Fibroblast of the aortic adventitia (primary cell): ENCODE measurements at regions not wholly inside any gene's neighbourhood (a gene's known extent, or its start where the extent isn't known, plus 50 kb on each side); places are given as distances from the start of the nearest gene placed in this dataset.
"Not testable (repeated sequence)": the region's sequence is repeated elsewhere in the genome, so short reads cannot be mapped to it uniquely, and the experiment has no call there.

Experiments
- DNase-seq: peaks from one replicate; pipeline ENCODE4 v3.0.0-alpha.2; 2010; ENCODE audit warnings: low read depth
- H3K4me3 ChIP-seq: 2 replicates; pipeline ENCODE4 v1.5.1; 2011; ENCODE audit warnings: low read depth, mild to moderate bottlenecking, control low read depth, low read length, moderate library complexity
- CTCF ChIP-seq: IDR thresholded peaks from 2 replicates; pipeline ENCODE4 v1.5.1; 2011; ENCODE audit warnings: mild to moderate bottlenecking, low read length, control low read depth, inconsistent platforms; ENCODE audit not compliant: insufficient read depth

- no peak overlapping the region for H3K4me3 ChIP-seq
- peak; percentile 15 for DNase-seq
- TF ChIP-seq CTCF = no peak
Measured at GRCh38 chr11:13184295-13184794, 93.2 kb upstream of the BMAL1 start.

- no peak for DNase-seq
- H3K4me3 ChIP-seq = no peak overlapping the region
- no peak for TF ChIP-seq CTCF
Measured at GRCh38 chr11:13188179-13188578, 89.4 kb upstream of the BMAL1 start.

GRCh38 chr11:13189561-13190426 is 87.8 kb upstream of the BMAL1 start:
- H3K4me3 ChIP-seq = no peak overlapping the region
- peak; percentile 93 for DNase-seq
- no peak for TF ChIP-seq CTCF

DNA sequence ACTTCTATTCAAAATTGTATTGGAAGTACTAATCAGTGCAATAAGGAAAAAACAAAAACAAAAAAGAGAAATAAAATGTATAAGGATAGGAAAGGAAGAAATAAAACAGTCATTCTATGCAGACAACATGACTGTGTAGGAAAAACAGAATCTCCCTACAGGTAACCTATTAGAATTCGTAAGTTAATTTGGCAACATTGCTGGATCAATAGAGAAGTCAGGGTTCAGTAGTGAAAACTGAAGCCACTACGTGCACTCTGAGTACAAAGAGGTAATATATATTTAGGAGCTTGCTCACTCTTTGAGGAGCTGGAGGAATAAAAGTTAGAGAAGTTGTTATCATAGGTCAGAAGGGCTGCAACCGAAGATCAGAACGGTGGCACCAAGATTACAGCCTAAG is 84.0 kb upstream of the BMAL1 start:
- no peak overlapping the region for H3K4me3 ChIP-seq
- TF ChIP-seq CTCF = no peak
- DNase-seq = no peak

GRCh38 chr11:13197374-13197773 is 80.2 kb upstream of the BMAL1 start:
- H3K4me3 ChIP-seq, DNase-seq: not testable (repeated sequence)

DNA sequence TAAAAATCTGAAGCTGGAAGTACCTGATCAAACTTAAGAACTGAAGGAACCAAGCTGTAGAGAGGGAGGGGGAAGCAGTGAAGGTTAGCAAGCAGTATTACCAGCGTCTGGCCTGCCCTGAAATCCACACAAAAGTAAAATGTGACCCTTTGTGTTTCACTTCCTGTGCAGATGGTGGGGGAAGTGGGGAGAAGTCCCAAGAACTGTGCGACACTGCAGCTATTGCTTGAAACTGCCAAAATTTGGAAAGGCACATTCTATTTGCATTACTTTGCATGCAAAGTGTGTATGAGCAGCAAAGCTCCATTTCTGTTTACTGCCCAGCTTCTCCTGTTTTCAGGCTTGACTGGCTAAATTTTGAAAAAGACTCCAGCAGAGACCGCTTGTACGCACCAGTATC is 72.1 kb upstream of the BMAL1 start:
- TF ChIP-seq CTCF = no peak
- H3K4me3 ChIP-seq = no peak overlapping the region
- DNase-seq = no peak

GRCh38 chr11:13206086-13206640 is 71.4 kb upstream of the BMAL1 start:
- DNase-seq = no peak

More at GRCh38 chr11:13206086-13206640, 71.4 kb upstream of the BMAL1 start:
- H3K4me3 ChIP-seq = no peak overlapping the region
- no peak for TF ChIP-seq CTCF
